AG10803 (cell line): ENCODE measurements at regions not wholly inside any gene's neighbourhood (a gene's known extent, or its start where the extent isn't known, plus 50 kb on each side); places are given as distances from the start of the nearest gene placed in this dataset.

Experiments used
- DNase-seq: peaks from one replicate; pipeline ENCODE4 v3.0.0; 2010; ENCODE audit warnings: low read depth
- H3K4me3 ChIP-seq: 2 replicates; pipeline ENCODE4 v1.5.1; 2011; ENCODE audit warnings: mild to moderate bottlenecking, low read length, control low read depth
- TF ChIP-seq, protein P1 (sequence below): conservative IDR thresholded peaks from 2 replicates; pipeline ENCODE4 v1.5.1; 2011; ENCODE audit warnings: mild to moderate bottlenecking, low read length, control low read depth, inconsistent platforms

DNA sequence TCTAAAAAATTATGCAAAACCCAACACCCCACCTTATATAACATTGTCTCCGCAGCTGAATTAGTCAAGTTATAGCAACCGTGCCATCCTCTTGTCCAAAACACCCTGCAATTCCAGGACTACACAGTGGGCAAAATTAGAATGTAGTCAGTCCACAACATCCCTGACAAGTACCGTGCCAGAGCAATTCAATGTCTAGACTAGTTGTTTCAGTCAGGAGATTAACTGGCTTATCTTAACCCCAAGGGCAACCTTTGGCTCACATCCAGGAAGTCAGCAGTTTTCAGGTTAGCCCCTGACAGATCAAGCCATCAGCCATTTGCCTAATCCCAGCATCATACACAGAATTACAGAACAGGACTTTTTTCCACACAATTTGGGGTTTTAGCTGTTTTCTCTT is 240.8 kb upstream of the TMEM161B start:
- no peak overlapping the region for H3K4me3 ChIP-seq
- no peak for DNase-seq
- TF ChIP-seq, protein P1, sequence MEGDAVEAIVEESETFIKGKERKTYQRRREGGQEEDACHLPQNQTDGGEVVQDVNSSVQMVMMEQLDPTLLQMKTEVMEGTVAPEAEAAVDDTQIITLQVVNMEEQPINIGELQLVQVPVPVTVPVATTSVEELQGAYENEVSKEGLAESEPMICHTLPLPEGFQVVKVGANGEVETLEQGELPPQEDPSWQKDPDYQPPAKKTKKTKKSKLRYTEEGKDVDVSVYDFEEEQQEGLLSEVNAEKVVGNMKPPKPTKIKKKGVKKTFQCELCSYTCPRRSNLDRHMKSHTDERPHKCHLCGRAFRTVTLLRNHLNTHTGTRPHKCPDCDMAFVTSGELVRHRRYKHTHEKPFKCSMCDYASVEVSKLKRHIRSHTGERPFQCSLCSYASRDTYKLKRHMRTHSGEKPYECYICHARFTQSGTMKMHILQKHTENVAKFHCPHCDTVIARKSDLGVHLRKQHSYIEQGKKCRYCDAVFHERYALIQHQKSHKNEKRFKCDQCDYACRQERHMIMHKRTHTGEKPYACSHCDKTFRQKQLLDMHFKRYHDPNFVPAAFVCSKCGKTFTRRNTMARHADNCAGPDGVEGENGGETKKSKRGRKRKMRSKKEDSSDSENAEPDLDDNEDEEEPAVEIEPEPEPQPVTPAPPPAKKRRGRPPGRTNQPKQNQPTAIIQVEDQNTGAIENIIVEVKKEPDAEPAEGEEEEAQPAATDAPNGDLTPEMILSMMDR = no peak

DNA sequence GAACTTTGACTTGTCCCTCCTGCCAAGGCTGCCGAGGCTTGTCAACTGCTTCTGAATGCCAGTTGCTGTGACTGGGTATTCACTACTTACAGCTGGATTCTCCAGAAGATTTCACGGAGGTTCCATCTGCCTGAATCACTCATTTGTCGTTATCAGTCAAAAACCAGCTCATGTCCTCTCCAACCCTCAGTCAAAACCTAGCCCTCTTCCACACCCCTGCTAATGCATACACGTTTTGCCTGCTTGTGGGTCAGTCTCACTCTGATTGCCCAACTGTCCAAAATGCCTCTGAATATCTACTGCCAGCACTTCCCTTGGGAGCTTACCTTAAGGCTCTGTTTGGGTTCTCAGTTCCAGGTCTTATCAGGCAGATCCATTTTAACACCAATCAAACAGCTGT is 238.6 kb upstream of the TMEM161B start:
- TF ChIP-seq, protein P1 = no peak
- H3K4me3 ChIP-seq = no peak overlapping the region
- no peak for DNase-seq

DNA sequence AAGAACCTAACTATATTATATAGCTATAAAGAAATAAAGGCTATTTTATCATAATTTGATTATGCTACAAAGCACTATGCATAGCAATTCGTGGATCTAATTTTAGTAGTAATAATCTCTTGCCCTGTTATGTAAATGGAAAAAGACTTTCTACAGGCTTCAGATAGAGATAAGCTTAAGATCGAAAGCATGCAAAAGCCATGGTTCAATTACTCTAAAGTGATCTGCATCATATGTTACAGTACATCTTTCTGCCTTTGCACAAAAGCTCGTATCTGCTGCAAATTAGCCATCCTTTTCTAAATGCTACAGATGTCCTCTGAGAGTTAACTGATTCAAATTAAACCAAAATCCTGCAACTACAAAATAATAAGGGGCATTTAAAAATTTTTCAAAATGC is 234.8 kb upstream of the TMEM161B start:
- DNase-seq = no peak
- TF ChIP-seq, protein P1 = no peak
- H3K4me3 ChIP-seq = no peak overlapping the region

DNA sequence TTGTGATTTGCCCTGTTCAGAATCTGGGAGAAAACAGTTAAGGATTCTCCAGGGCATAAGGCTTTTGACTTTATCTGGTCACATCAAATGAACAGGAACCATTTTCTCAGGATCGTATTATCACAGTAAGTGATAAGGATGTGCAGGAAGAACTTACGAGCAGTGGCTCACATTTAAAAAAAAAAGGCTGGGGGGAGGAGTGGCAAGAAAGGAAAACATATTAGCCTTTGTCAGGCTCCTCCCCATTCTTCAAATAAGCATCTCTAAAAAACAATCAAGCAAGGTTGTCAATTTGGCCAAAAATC is 234.3 kb upstream of the TMEM161B start:
- TF ChIP-seq, protein P1 = no peak
- peak overlapping the region; percentile 55 for H3K4me3 ChIP-seq
- no peak for DNase-seq

DNA sequence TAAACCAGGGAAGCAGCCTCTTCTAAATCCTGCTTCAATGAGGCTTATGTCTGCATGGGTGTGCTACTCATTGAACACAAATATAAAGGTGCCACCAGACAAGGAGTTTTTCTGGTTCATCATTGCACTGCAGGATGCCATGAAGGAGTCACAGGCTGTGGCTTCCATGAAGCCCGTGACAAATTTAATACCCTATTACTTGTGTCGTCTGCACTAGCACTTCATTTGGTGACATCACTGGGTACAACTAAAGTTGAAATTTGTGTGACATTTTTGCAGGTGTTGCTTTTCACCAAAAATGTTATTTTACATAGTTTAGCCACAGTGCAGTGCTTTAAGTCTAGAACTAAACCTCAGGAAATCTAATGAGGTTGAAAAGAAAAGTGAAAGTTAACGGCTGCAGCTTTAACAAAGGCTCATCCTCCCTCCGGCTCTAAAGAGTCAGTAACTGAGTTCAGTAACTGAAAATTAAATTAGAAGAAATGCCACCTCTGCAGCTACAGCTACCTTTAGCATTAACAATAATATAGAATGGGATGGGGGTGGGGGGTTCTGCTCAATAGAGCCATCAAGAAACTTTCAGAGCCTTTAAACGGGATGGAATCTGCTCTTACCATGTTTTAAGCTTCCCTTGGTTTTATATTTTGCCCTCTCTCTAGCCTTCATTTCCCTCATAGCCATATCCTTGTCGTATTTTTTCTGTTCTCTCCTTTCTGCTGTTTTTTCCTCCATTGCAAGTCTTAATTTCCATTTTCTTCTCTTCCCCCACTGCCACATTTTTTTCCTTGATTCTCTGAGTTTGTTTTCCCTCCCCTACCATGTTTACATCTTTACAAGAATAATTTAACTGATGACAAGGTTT is 233.8 kb upstream of the TMEM161B start:
- DNase-seq = no peak

DNA sequence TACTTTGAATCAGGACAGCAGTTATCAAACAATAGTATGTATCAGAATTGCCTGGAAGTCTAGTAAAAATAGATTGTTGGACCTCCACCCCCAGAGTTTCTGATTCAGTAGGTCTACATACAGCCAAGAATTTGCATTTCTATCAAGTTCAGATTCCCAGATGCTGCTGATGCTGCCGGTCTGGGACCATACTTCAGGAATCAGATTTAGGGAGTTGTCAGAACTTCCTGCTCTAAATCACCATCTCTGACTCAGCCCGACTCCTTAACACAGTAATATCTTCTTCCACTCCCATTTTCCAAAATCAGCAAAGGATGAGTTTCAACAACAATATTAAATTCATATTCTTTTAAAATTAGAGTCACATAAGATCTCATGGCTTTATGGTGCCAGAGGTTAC is 227.2 kb upstream of the TMEM161B start:
- TF ChIP-seq, protein P1 = no peak
- DNase-seq = no peak
- no peak overlapping the region for H3K4me3 ChIP-seq

More for the DNA sequence above, 233.8 kb upstream of the TMEM161B start:
- TF ChIP-seq, protein P1 = no peak
- H3K4me3 ChIP-seq = peak overlapping the region; percentile 55

DNA sequence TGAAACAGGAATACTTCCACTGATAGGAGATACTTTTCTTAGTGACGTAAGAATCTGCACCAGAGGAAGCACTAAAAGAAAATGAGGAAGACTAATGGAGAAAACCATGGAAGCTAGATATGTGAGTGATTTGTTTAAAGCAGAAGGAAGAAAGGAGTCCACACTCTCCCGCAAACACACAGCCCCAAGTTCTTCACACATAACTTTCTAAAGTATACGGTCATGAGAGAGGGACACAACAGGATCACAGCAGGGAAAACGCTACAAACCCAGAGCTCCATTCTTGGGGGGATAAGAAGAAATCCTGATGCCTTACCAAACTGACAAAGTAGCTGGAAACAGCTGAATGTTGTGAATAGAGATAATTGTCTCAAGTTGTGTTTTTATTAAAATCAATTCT is 222.2 kb upstream of the TMEM161B start:
- TF ChIP-seq, protein P1 = no peak
- no peak for DNase-seq
- no peak overlapping the region for H3K4me3 ChIP-seq
